T-cell (primary cell): ENCODE measurements at regions not wholly inside any gene's neighbourhood (a gene's known extent, or its start where the extent isn't known, plus 50 kb on each side); places are given as distances from the start of the nearest gene placed in this dataset.
"Not testable (repeated sequence)": the region's sequence is repeated elsewhere in the genome, so short reads cannot be mapped to it uniquely, and the experiment has no call there.

Source experiments
- ATAC-seq, 4 experiments: fragments of 200-7000 bp in 3 of 4; fragments of 150-1000 bp in 1 of 4; cut with Tn5 transposase; replicated peaks in 1 of 4; 1 replicate in 3 of 4; 2 replicates in 1 of 4; pipeline ENCODE4 v1.10.0; 2021; ENCODE audit warnings: moderate library complexity in 3 of 4, mild to moderate bottlenecking in 2 of 4, moderate number of reproducible peaks in 1 of 4
- CTCF ChIA-PET, 2 donors: fragments of 300-600 bp; sonication (Branson Sonifier 250); formaldehyde crosslinking; loops; one replicate each; lab custom pipeline; 2022; ENCODE audit warnings: antibody characterized with exemption in 2 of 2; lab: Charles Lee
- POLR2A ChIA-PET, 2 donors: fragments of 300-600 bp; sonication (Branson Sonifier 250); formaldehyde crosslinking; loops; one replicate each; lab custom pipeline; 2022; ENCODE audit warnings: antibody characterized with exemption in 2 of 2; lab: Charles Lee
- DNase-seq, 35 experiments: peaks; one replicate each; pipeline versions ENCODE4 v3.0.0 to v3.0.0-alpha.2; 2013 to 2023
- H3K27ac ChIP-seq: one replicate; pipeline ENCODE4 v1.5.1; 2013; ENCODE audit warnings: low read length
- H3K27me3 ChIP-seq, 2 experiments: replicated peaks in 1 of 2; 1 replicate in 1 of 2; 2 replicates in 1 of 2; pipeline versions ENCODE4 v1.6.1 to v1.7.0; 2013; ENCODE audit warnings: low read length in 1 of 2, mixed read lengths in 1 of 2; ENCODE audit not compliant: control insufficient read depth in 2 of 2, insufficient read depth in 2 of 2; ENCODE audit errors: extremely low read depth in 1 of 2
- H3K36me3 ChIP-seq, 2 donors: 1 replicate in 1 of 2; 2 replicates in 1 of 2; pipeline versions ENCODE4 v1.6.1 to v1.7.0; 2013; ENCODE audit warnings: low read length in 1 of 2; ENCODE audit not compliant: control insufficient read depth in 2 of 2, insufficient read depth in 1 of 2; ENCODE audit errors: extremely low read depth in 1 of 2
- H3K4me1 ChIP-seq, 2 experiments: 1 replicate in 1 of 2; 2 replicates in 1 of 2; pipeline versions ENCODE4 v1.6.1 to v1.7.0; 2013; ENCODE audit warnings: low read length in 2 of 2, mixed read lengths in 1 of 2; ENCODE audit not compliant: insufficient read depth in 2 of 2, control insufficient read depth in 1 of 2; ENCODE audit errors: extremely low read depth in 1 of 2
- H3K4me3 ChIP-seq, 2 donors: 1 replicate in 1 of 2; 2 replicates in 1 of 2; pipeline versions ENCODE4 v1.5.1 to v1.7.0; 2013; ENCODE audit warnings: mild to moderate bottlenecking in 2 of 2, low read length in 1 of 2, moderate library complexity in 1 of 2; ENCODE audit not compliant: control insufficient read depth in 1 of 2; ENCODE audit errors: extremely low read depth in 1 of 2
- H3K9me3 ChIP-seq: 2 replicates; pipeline ENCODE4 v1.7.0; 2013
- H3K27ac Mint-ChIP-seq, 2 donors: one replicate each; pipeline ENCODE4 v1.8.0; 2020 to 2021; ENCODE audit warnings: mild to moderate bottlenecking in 2 of 2, mixed read lengths in 2 of 2
- H3K27me3 Mint-ChIP-seq, 2 donors: one replicate each; pipeline ENCODE4 v1.8.0; 2021 to 2022; ENCODE audit warnings: mixed read lengths in 2 of 2
- H3K36me3 Mint-ChIP-seq: one replicate; pipeline ENCODE4 v1.8.0; 2021; ENCODE audit warnings: mixed read lengths
- H3K4me1 Mint-ChIP-seq, 3 donors: one replicate each; pipeline ENCODE4 v1.8.0; 2020 to 2022; ENCODE audit warnings: mixed read lengths in 3 of 3, mild to moderate bottlenecking in 1 of 3
- H3K4me3 Mint-ChIP-seq, 3 donors: one replicate each; pipeline ENCODE4 v1.8.0; 2020 to 2022; ENCODE audit warnings: mild to moderate bottlenecking in 3 of 3, mixed read lengths in 3 of 3, moderate library complexity in 3 of 3
- H3K9me3 Mint-ChIP-seq, 3 donors: one replicate each; pipeline ENCODE4 v1.8.0; 2020 to 2022; ENCODE audit warnings: mixed read lengths in 3 of 3
- WGBS: methylation state at CpG from one replicate; pipeline ENCODE4 v1.1.5; 2013; ENCODE audit warnings: missing lambda C conversion rate; ENCODE audit not compliant: insufficient coverage; 5-methylcytosine and 5-hydroxymethylcytosine counted together

DNA sequence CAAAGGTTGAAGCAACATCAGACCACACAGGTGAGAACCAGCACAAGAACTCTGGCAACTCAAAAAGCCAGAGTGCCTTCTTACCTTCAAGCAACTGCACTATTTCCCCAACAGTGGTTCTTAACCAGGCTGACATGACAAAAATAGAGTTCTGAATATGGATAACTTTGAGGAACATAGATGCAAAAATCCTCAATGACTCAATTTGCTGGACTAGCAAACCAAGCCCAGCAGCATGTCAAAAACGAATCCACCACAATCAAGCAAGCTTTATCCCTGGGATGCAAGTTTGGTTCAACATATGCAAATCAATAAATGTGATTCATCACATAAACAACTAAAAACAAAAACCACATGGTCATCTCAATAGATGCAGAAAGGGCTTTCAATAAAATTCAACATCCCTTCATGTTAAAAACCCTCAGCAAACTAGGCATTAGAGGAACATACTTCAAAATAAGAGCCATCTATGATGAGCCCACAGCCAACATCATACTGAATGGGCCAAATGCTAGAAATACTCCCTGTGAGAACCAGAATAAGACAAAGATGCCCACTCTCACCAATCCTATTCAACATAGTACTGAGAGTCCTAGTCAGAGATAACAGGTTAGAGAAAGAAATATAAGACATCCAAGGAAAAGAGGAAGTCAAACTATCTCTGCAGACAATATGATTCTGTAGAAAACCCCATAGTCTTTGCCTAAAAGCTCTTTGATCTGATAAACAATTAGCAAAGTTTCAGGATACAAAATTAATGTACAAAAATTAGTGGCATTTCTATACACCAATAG, 110.5 kb upstream of the NBPF19 start:
- H3K27me3 ChIP-seq, H3K27ac ChIP-seq, H3K9me3 ChIP-seq, H3K36me3 Mint-ChIP-seq, H3K9me3 Mint-ChIP-seq, POLR2A ChIA-PET, CTCF ChIA-PET, ATAC-seq, H3K4me3 Mint-ChIP-seq, H3K4me1 ChIP-seq, H3K4me1 Mint-ChIP-seq, DNase-seq, H3K36me3 ChIP-seq, H3K27me3 Mint-ChIP-seq, H3K4me3 ChIP-seq, H3K27ac Mint-ChIP-seq: not testable (repeated sequence)
- no CpG with 5 or more reads among the region's 1 CpG for WGBS

DNA sequence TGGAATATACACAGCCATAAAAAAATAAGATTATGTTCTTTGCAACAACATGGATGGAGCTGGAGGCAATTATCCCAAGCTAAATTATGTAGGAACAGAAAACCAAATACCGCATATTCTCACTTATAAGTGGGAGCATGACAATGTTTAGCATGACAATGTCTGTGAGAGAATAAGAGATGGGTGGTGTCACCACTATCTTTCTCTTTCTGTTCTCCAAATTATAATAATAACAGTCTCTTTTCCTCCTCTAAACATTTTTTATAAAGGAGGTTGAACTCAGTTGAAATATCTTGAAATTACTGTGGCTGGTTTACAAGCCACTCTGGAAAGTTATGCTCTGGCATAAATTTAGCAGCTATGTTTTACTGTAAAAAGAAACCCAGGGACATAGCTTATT, 108.4 kb upstream of the NBPF19 start:
- H3K4me3 Mint-ChIP-seq, H3K4me1 Mint-ChIP-seq, POLR2A ChIA-PET, H3K27ac Mint-ChIP-seq, H3K36me3 Mint-ChIP-seq, H3K9me3 Mint-ChIP-seq, H3K27me3 ChIP-seq, CTCF ChIA-PET, H3K4me1 ChIP-seq, H3K9me3 ChIP-seq, DNase-seq, H3K27ac ChIP-seq, ATAC-seq, H3K27me3 Mint-ChIP-seq, H3K4me3 ChIP-seq, H3K36me3 ChIP-seq: not testable (repeated sequence)
- WGBS, result no CpG with 5 or more reads among the region's 1 CpG

DNA sequence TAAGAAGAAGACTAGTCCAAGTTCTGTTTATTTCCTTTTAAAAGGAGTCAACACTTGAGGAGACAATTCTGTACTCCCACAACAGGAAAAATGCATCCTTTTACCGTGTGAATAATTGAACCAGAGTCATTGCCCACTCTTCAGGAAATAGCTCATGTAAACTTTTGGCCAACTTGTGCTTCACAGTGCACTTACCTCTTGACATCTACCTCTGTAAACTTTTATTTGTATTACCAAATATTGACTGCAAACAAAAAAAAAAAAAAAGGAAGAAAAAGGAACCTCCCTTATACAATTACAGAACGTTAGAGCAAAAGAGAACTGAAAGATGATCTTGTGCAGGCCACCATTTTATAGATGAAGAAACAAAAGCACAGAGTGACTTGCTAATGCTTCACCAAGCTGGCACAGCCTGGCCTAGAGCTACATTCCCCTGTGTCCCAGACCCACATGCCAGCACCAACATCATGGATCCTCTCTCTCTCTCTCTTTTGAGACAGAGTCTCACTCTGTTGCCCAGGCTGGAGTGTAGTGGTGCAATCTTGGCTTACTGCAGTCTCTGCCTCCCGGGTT, 107.3 kb upstream of the NBPF19 start:
- POLR2A ChIA-PET, DNase-seq: not testable (repeated sequence)
- WGBS, result no CpG with 5 or more reads among the region's 3 CpGs

DNA sequence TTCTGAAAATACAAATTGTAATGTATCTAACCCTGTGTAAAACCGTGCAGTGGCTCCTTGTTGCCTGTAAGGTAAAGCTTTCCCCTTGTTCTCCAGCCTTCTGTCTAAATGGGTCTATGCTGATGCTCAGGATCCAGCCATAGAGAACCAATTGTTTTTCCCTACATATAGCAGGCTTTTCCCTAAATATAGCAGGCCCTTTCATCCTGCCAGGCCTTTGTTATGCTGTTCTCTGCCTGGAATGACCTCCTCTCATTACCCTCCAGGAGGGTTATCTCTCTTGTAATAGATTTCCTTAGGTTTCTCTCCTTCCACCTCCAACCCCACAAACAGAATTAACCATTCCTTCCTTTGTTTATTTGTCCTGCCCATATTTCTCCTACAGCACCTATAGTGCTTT, 106.5 kb upstream of the NBPF19 start:
- H3K4me3 ChIP-seq, H3K27me3 ChIP-seq, DNase-seq, H3K9me3 ChIP-seq, H3K9me3 Mint-ChIP-seq, H3K27me3 Mint-ChIP-seq, ATAC-seq, CTCF ChIA-PET, H3K36me3 Mint-ChIP-seq, H3K4me1 Mint-ChIP-seq, H3K4me1 ChIP-seq, H3K36me3 ChIP-seq, H3K4me3 Mint-ChIP-seq, POLR2A ChIA-PET, H3K27ac ChIP-seq, H3K27ac Mint-ChIP-seq: not testable (repeated sequence)
- WGBS, result no CpG with 5 or more reads among the region's 1 CpG

More for the DNA sequence above, 107.3 kb upstream of the NBPF19 start:
- H3K9me3 Mint-ChIP-seq, H3K27ac Mint-ChIP-seq, H3K4me1 Mint-ChIP-seq, H3K27me3 Mint-ChIP-seq, H3K27me3 ChIP-seq, H3K36me3 ChIP-seq, CTCF ChIA-PET, ATAC-seq, H3K4me1 ChIP-seq, H3K36me3 Mint-ChIP-seq, H3K4me3 Mint-ChIP-seq, H3K9me3 ChIP-seq, H3K4me3 ChIP-seq, H3K27ac ChIP-seq: not testable (repeated sequence)

DNA sequence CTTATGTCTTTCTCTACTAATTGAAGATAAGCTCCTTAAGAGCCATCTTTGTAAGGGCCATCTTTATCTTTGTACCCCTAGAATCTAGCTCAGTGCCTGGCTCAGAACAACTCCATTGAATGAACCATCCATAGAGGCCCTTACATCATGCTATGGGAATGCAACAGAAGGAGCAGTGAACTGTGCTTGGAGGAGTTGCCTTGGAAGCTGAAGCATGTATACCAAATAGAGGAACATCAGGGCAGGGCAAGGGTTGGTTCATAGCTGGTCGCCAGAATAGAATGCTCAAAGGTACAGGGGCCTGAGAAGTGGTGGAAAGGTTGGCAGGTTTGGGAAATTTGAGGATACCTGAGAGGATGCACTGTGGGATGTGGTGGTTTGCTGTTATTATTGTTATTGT, 105.8 kb upstream of the NBPF19 start:
- WGBS, result no CpG with 5 or more reads among the region's 1 CpG
- POLR2A ChIA-PET, H3K27me3 Mint-ChIP-seq, H3K4me1 ChIP-seq, H3K4me3 Mint-ChIP-seq, H3K27ac ChIP-seq, H3K27ac Mint-ChIP-seq, ATAC-seq, H3K27me3 ChIP-seq, CTCF ChIA-PET, H3K9me3 ChIP-seq, DNase-seq, H3K36me3 Mint-ChIP-seq, H3K36me3 ChIP-seq, H3K9me3 Mint-ChIP-seq, H3K4me3 ChIP-seq: not testable (repeated sequence)
- H3K4me1 Mint-ChIP-seq, result peaks cover 6 to 13% (median 6%) of the 10 kb centered on the region in 3 donors

DNA sequence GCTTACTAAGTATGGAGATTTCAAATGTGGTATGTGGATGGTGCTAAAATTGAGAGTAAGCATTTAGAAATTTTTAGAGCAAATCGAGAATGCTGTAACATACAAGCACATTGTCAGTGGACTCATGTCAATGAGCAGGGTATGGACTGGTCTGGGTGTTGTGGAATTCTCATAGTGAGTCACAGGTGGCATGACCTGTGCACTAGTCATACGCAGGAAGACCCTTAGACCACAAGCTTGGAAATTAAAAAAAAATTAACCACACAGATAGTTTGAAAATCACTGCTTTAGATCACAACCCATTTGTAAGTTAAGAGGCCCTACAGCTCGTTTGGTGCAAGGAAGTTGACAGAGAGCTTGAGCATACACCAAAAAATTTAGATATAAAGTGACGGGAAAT, 102.9 kb upstream of the NBPF19 start:
- CTCF ChIA-PET, POLR2A ChIA-PET, H3K27ac Mint-ChIP-seq, H3K36me3 ChIP-seq, H3K36me3 Mint-ChIP-seq, H3K9me3 Mint-ChIP-seq, H3K9me3 ChIP-seq, H3K4me3 Mint-ChIP-seq, H3K27me3 ChIP-seq, H3K4me3 ChIP-seq, H3K27me3 Mint-ChIP-seq, H3K4me1 Mint-ChIP-seq, H3K4me1 ChIP-seq, H3K27ac ChIP-seq, DNase-seq: not testable (repeated sequence)
- no CpG with 5 or more reads among the region's 4 CpGs for WGBS
- peak; percentile 38 to 65 (median 58) for ATAC-seq
